ENCODE measurements at regions not wholly inside any gene's neighbourhood (a gene's known extent, or its start where the extent isn't known, plus 50 kb on each side); places are given as distances from the start of the nearest gene placed in this dataset.
"Not testable (repeated sequence)": the region's sequence is repeated elsewhere in the genome, so short reads cannot be mapped to it uniquely, and the experiment has no call there.

GRCh38 chr7:6882321-6882721, 56.2 kb upstream of the CCZ1B start:
- DNase-seq, result not testable (repeated sequence)

DNA sequence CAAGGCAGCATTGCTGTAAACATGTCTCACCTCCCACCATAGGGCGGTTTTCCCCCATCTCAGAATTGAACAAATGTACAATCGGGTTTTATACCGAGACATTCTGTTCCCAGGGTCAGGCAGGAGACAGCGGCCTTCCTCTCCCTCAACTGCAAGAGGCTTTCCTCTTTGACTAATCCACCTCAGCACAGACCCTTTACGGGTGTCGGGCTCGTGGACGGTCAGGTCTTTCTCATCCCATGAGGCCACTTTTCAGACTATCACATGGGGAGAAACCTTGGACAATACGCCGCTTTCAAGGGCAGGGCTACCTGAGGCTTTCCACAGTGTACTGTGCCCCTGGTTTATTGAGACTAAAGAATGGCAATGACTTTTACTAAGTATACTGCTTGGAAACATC, 57.7 kb upstream of the CCZ1B start:
- DNase-seq, result not testable (repeated sequence)

- DNase-seq, result no peak
These were observed 60.1 kb upstream of the CCZ1B start for GRCh38 chr7:6886198-6886597.

GRCh38 chr7:6888267-6889045, 62.4 kb upstream of the CCZ1B start:
- not testable (repeated sequence) for DNase-seq

- DNase-seq, result no peak
These were observed 63.3 kb upstream of the CCZ1B start for GRCh38 chr7:6889252-6889812.

GRCh38 chr7:6902097-6902518, 76.0 kb upstream of the CCZ1B start:
- peak; percentile 63 for DNase-seq

DNA sequence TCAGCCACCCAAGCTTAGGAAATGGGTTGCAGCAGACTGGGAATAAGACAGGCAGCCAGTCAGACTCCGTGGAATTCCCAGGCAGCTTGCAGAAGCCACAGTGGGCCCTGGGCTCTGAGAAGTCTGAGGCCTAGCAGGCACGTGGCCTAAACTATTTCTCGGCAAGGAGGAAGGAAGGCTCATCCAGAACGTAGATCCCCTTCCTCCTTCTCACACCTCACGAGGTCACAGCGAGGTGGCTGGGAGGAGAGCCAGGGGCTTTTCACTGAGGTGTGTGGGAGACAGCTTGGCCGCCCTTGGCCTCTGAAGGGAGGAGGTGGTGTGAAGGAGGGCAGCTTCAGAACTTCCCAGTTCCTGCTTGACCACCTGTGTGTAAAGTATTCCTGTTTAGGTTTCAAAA, 77.2 kb upstream of the CCZ1B start:
- not testable (repeated sequence) for DNase-seq

GRCh38 chr7:6903792-6904191, 77.7 kb upstream of the CCZ1B start:
- DNase-seq, result not testable (repeated sequence)

GRCh38 chr7:6917258-6917657, 91.2 kb upstream of the CCZ1B start:
- DNase-seq, result no peak

DNA sequence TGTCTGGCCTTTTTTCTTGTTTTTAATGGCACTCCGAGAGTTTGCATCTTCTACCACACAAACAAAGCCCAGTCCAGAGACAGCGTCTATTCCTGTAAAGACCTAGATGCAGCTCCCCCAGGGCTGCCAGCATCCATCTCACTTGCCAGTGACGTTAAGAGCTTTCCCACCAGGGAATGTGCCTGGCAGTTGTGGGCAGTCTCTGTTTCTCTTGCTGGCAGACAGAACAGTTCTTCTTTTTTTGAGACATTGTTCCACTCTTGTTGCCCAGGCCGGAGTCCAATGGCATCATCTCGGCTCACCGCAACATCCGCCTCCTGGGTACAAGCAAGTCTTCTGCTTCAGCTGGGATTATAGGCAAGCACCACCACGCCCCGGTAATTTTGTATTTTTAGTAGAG, 93.1 kb upstream of the CCZ1B start:
- DNase-seq, result not testable (repeated sequence)

DNA sequence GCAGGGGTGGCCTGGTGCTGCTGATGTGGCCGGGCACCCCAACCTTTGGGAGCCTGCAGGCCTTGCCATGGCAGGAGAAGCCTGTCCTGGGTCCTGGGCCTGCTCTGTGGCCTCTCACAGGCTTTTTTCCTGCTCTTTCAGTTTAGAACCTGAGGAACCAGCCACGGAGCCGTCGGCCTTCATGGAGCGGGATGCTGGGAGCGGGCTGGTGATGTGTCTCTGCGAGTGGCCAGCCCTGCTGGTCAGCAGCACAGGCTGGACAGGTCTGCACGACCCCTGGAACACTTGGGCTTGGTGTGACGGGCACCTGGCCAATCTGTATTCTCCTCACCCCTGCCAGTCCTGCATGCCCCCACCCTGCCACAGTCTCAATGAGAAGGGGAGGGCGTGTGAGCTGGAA, 98.4 kb upstream of the CCZ1B start:
- not testable (repeated sequence) for DNase-seq

DNA sequence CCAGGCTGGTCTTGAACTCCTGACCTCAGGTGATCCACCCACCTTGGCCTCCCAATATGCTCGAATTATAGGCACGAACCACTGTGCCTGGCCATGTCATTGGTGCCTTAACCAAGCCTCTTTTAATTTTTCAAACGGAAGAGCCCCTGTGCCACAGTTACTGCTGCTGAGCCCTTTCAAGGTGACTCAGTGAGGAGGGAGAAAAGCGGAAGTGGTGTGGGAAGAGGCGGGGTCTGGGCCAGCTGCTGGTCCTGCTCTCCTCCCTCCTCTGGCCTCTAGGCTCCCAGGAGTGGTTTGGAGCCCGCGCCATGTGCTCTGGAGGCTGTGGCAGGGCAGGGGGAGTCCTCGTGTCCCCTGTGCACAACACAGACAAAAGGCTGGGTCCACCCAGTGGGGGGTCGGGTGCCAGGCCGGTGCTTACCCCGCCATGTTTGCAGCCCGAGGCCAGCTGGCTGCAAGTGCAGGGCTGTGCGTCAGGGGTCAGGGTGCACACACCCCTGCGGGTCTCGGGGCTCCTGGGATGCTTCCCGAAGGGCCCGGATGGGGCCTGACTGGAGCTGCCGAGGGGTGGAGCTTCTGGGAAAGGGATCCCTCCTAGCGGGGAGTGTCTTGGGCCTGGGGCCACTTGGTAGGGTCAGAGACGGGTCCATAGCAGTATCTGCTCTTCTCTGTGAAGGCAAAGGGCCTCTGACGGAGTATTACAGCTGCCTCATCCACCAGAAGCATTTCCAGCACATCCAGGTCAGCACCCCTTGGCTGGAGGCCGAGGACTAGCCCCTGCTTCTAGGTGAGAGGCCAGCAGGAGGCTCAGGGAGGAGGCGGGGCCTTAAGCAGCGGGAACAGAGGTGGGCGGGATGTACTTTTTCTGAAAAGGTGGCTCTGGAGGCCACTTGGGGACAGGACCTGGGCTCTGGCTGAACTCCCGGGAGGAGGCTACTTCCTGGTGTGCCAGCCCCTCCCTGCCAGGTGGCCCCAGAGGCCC, 100.4 kb upstream of the CCZ1B start:
- DNase-seq, result not testable (repeated sequence)

DNA sequence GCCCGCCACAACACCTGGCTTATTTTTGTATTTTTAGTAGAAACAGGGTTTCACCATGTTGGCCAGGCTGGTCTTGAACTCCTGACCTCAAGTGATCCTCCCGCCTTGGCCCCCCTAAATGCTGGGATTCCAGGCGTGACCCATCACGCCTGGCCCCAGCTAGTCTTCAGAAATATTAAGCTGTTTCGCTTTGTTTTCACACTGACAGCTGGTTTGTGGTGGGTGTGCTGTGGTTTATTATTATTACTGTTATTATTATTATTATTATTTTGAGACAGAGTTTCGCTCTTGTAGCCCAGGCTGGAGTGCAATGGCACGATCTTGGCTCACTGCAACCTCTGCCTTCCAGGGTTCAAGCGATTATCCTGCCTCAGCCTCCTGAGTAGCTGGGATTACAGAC, 101.6 kb upstream of the CCZ1B start:
- DNase-seq, result not testable (repeated sequence)

- not testable (repeated sequence) for DNase-seq
These were observed 103.5 kb upstream of the CCZ1B start for GRCh38 chr7:6929588-6929987.

DNA sequence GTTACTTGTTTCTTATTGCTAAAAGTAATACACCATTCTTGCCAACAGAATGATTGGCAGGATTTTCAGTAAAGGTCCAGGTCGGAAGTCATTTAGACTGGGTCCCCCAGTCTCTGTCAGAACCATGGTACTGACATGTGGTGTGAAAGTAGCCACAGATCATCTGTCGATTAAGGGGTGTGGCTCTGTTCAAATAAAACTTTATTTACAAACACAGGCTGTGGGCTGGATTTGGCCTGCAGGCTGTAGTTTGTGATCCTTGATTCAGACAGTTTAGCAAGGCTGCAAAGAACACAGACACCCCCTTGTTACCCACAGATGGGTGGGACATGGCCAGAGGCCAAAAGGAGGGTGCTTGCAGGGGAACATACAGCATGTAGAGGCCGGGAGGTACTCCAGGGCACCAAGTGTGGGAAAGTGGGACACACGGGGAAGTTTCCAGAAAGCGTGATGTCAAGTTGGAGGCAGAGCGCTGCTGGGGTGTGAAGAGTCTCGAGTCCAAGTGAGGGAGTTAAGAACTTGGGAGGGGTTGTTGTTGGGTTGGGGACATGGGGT, 104.1 kb upstream of the CCZ1B start:
- DNase-seq, result not testable (repeated sequence)

DNA sequence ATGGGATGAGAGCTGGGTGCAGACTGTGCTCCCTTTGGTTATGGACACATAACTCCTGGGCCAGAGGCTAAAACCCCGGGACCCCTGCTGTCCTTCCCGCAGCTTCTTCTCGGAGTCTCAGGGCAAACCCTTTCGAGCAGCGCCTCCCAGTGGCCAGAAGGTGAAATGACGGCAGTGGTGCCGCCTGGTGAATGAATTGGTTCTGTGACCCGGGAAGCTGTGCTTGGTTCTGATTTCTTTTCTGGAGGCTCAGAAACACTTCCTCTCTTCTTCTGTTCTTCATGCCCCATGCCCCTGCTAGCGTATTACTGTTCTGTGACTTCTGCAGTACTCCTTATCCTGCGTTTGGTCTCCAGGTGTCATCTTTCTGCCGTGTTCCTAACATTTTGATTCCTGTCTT, 104.7 kb upstream of the CCZ1B start:
- DNase-seq, result not testable (repeated sequence)

GRCh38 chr7:6931456-6931855, 105.4 kb upstream of the CCZ1B start:
- not testable (repeated sequence) for DNase-seq

DNA sequence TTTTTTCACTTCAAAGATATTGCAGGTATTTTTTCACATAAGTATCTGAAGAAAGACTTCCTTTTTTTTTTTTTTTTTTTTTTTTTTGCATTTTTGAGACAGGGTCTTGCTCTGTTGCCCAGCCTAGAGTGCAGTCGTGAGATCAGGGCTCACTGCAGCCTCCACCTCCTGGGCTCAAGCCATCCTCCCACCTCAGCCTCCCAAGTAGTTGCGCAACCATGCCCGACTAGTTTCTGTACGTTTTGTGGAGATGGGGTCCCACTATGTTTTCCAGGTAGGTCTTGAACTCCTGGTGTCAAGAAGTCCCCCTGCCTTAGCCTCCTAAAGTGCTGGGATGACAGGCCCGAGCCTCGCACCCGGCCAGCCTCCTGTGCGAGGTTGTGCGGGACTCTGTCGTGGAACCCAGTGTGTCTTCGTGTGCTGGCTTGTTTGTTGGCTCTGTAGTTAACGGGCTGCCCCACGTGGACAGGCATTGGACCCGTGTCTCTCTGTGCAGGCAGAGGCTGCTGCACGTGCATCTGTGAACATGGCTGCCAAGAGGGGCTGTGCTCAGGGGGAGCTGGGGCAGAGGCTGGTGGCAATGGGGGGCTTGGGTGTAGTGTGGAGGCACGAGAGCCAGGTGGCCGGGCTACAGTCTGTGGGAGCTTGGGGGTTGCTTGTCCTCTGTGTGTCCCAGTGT, 108.0 kb upstream of the CCZ1B start:
- not testable (repeated sequence) for DNase-seq

DNA sequence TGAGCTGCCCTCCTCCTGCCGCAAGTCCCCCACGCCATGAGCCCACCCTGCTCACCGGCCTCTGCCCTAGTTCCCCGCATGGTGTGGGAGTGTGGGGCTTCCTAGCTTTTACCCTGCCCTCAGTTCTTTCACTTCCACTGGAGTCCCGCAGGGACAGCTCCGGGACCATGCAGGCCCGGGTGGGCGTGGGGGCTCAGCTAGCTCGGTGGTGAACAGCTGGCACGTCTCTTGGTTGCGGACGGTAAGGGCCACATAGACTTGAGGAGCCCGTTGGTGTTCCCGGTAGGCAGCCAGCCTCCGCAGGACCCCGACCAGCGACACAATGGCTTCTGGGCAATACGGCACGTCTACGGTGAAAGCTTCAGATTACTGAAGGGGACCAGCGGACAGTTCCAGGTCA, 108.9 kb upstream of the CCZ1B start:
- DNase-seq, result no peak

DNA sequence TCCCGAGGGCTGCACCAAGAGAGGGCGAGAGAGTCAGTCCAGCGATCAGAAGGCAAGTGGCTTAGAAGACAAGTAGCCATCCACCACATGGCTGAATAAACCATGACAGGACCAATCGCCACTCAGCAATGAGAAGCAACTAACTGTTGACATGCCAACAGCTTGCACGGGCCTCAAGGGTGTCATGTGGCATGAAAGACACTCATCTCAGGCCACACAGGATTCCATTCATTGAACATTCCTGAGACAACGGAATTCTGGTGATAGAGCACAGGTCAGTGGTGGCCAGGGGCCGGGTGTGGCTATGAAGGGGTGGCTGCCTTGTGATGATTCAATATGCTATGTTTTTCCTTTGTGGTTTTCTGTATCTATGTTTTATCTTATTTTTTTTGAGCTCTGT, 110.6 kb upstream of the CCZ1B start:
- DNase-seq, result not testable (repeated sequence)

DNA sequence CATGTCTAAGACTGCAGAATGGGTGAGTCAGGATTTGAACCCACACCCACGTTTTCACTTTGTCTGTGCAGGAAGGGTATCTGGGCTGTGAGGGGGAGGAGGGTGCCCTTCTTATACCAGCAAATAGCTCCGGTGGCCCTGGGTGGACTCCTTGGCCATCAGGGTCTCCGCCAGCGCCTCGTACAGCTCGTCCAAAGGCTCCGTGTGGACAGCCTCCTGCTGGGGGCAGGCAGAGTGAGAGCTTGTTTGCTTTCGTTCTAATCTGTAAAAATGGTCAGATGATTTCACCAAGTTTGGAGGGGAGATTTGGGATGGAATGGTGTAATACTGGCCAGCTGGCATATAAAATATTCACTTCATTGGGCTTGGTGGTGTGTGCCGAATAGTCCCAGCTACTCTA, 111.7 kb upstream of the CCZ1B start:
- not testable (repeated sequence) for DNase-seq

DNA sequence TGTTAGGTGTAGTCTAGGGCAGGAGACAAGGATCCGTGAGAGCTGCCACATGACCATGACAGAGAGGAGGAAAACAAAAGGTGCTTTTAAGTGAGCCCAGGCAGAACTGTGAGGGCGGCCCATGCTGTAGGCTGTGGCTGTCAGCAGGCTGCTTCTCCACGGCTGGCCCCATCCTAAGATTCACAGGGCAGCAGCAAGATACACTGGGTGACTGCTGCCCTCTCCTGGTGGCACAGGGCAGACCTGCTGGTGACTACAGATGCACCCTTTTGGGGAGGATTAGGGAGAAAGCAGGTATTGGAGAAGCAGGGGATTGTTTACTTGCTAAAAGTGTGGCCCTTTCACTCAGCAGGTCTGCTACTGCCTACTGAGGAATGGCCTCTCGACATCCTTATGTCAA, 112.2 kb upstream of the CCZ1B start:
- not testable (repeated sequence) for DNase-seq
